Thoracic aorta (tissue), 2 donors: ENCODE measurements at regions not wholly inside any gene's neighbourhood (a gene's known extent, or its start where the extent isn't known, plus 50 kb on each side); places are given as distances from the start of the nearest gene placed in this dataset.
"Not testable (repeated sequence)": the region's sequence is repeated elsewhere in the genome, so short reads cannot be mapped to it uniquely, and the experiment has no call there.

Experiments
- ATAC-seq: fragments of 150-250 bp; one replicate; pipeline ENCODE4 v1.8.0; 2017; ENCODE audit warnings: low read depth; ENCODE audit not compliant: insufficient number of reproducible peaks, low FRiP score
- DNase-seq: peaks from one replicate; pipeline ENCODE4 v3.0.0-alpha.2; 2020; ENCODE audit warnings: low spot score
- H3K27ac ChIP-seq, 2 donors: fragments of 200-600 bp; sonication (generic); 1 replicate in 1 of 2; 2 replicates in 1 of 2; pipeline ENCODE4 v1.5.1; 2016; ENCODE audit warnings: mild to moderate bottlenecking in 2 of 2, moderate library complexity in 2 of 2
- H3K27me3 ChIP-seq: fragments of 200-600 bp; sonication (generic); replicated peaks from 2 replicates; pipeline ENCODE4 v1.6.0; 2016; ENCODE audit warnings: mild to moderate bottlenecking; ENCODE audit not compliant: insufficient read depth
- H3K36me3 ChIP-seq: fragments of 200-600 bp; sonication (generic); one replicate; pipeline ENCODE4 v1.5.1; 2016
- H3K4me1 ChIP-seq, 2 donors: fragments of 200-600 bp; sonication (generic); 1 replicate in 1 of 2; 2 replicates in 1 of 2; pipeline versions ENCODE4 v1.5.1 to v1.6.0; 2016; ENCODE audit warnings: low read depth in 2 of 2, mild to moderate bottlenecking in 1 of 2; ENCODE audit not compliant: control insufficient read depth in 1 of 2
- H3K4me3 ChIP-seq: fragments of 200-600 bp; sonication (generic); 2 replicates; pipeline ENCODE4 v1.5.1; 2016; ENCODE audit warnings: mild to moderate bottlenecking
- H3K9me3 ChIP-seq: fragments of 200-600 bp; sonication (generic); 2 replicates; pipeline ENCODE4 v1.5.1; 2016
- CTCF ChIP-seq: fragments of 200-600 bp; sonication (generic); IDR thresholded peaks from one replicate; pipeline ENCODE4 v1.5.1; 2019; ENCODE audit warnings: antibody characterized with exemption

DNA sequence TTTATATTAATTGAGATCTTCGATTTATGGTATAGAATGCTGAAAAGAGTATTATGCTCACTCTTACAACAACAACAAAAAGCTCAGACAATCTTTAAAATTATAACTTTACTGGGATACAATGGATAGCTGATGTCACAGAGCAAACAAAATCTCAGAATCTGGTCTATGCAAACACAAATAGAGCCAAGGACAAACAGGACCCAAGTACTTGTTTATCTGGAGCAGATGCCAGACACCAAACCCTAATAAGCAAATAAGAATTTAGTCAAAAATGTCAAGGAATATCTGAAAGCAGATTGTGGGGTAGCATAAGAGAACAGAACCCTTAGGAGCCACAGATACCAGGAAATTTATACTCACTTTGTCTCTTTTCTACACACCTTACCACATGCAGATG, 302.2 kb downstream of the CGGBP1 start:
- no peak overlapping the region for H3K4me3 ChIP-seq
- no peaks in the 10 kb centered on the region for H3K9me3 ChIP-seq

DNA sequence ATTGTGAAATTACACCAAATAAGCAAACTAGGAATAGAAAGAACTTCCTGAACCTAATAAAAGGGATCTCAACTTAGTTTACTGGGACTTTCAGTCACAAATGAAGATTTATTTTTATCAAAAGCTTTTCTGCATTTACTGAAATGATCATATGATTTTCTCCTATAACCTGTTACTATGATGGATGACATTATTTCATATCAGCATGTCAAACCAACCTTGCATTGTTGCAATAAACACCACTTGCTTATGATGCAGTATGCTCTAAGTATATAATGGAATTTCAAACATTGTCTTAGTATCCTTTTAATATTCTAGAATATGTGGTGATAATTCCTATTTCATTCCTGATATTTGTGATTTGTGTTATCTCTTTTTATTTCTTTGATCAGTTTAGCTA, 303.0 kb downstream of the CGGBP1 start:
- DNase-seq (no peak), ATAC-seq (no peak)
- no peaks in the 10 kb centered on the region for H3K27me3 ChIP-seq
- H3K4me3 ChIP-seq: no peak overlapping the region
- no peak overlapping the region for H3K27ac ChIP-seq
- no peak for TF ChIP-seq CTCF
- no peaks in the 10 kb centered on the region for H3K36me3 ChIP-seq
- H3K9me3 ChIP-seq: no peaks in the 10 kb centered on the region
- H3K4me1 ChIP-seq: no peaks in the 10 kb centered on the region

More for the DNA sequence above, 302.2 kb downstream of the CGGBP1 start:
- H3K27ac ChIP-seq: no peak overlapping the region
- TF ChIP-seq CTCF: no peak
- no peak for DNase-seq
- no peaks in the 10 kb centered on the region for H3K27me3 ChIP-seq
- H3K36me3 ChIP-seq: no peaks in the 10 kb centered on the region
- no peak for ATAC-seq
- H3K4me1 ChIP-seq: no peaks in the 10 kb centered on the region

- H3K27me3 ChIP-seq: no peaks in the 10 kb centered on the region
- no peak for DNase-seq
- no peaks in the 10 kb centered on the region for H3K4me1 ChIP-seq
- TF ChIP-seq CTCF: no peak
- no peaks in the 10 kb centered on the region for H3K9me3 ChIP-seq
- no peak overlapping the region for H3K27ac ChIP-seq
- no peaks in the 10 kb centered on the region for H3K36me3 ChIP-seq
- H3K4me3 ChIP-seq: no peak overlapping the region
- ATAC-seq: no peak
Observed at GRCh38 chr3:87742250-87742649, 316.6 kb downstream of the CGGBP1 start.

DNA sequence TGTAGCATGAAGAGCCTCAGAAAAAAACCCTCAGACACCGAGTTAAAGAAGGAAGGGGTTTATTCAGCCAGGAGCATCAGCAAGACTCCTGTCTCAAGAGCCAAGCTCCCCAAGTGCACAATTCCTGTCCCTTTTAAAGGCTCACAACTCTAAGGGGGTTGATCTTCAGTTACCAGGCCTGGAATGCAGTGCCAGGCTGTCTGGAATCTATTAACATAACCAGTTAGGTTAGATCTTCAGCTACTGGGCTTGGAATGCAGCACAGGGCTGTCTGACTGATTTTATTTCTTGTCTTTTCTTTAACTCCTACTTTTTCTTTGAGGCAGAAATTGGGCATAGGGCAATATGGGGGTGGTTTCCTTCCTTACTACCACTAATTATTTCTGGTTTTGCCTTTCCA, 317.9 kb downstream of the CGGBP1 start:
- not testable (repeated sequence) for H3K9me3 ChIP-seq, H3K27me3 ChIP-seq, ATAC-seq, H3K27ac ChIP-seq, DNase-seq, H3K4me3 ChIP-seq, H3K36me3 ChIP-seq, H3K4me1 ChIP-seq

GRCh38 chr3:87737817-87738216, 321.0 kb downstream of the CGGBP1 start:
- not testable (repeated sequence) for H3K4me3 ChIP-seq, H3K27ac ChIP-seq, ATAC-seq, H3K36me3 ChIP-seq, H3K4me1 ChIP-seq, H3K27me3 ChIP-seq, DNase-seq, H3K9me3 ChIP-seq

- no peak for TF ChIP-seq CTCF
- no peak overlapping the region for H3K4me3 ChIP-seq
- no peaks in the 10 kb centered on the region for H3K4me1 ChIP-seq
- ATAC-seq: no peak
- no peaks in the 10 kb centered on the region for H3K27me3 ChIP-seq
- no peaks in the 10 kb centered on the region for H3K36me3 ChIP-seq
- H3K9me3 ChIP-seq: no peaks in the 10 kb centered on the region
- no peak overlapping the region for H3K27ac ChIP-seq
- DNase-seq: no peak
Observed at GRCh38 chr3:87733671-87734367, 325.0 kb downstream of the CGGBP1 start.
